Stimulated activated naive CD4-positive, alpha-beta T cell treated with Interleukin-2 at 50 U/mL for 16 hours (primary cell): ENCODE measurements at regions not wholly inside any gene's neighbourhood (a gene's known extent, or its start where the extent isn't known, plus 50 kb on each side); places are given as distances from the start of the nearest gene placed in this dataset.
"Not testable (repeated sequence)": the region's sequence is repeated elsewhere in the genome, so short reads cannot be mapped to it uniquely, and the experiment has no call there.

Source experiments
- DNase-seq: peaks from one replicate; lab custom pipeline; 2025; lab: John Stamatoyannopoulos, UW

GRCh38 chr16:29310852-29311314 is 95.6 kb downstream of the NPIPB11 start:
- DNase-seq = no peak

- not testable (repeated sequence) for DNase-seq
These were observed 96.3 kb downstream of the NPIPB11 start for GRCh38 chr16:29310243-29310642.

GRCh38 chr16:29309601-29310000 is 96.9 kb downstream of the NPIPB11 start:
- not testable (repeated sequence) for DNase-seq

- no peak for DNase-seq
These were observed 97.6 kb downstream of the NPIPB11 start for GRCh38 chr16:29308644-29309546.

- no peak for DNase-seq
These were observed 98.7 kb downstream of the NPIPB11 start for GRCh38 chr16:29307598-29308507.

GRCh38 chr16:29306943-29307597 is 99.4 kb downstream of the NPIPB11 start:
- no peak for DNase-seq

GRCh38 chr16:29306201-29306600 is 100.3 kb downstream of the NPIPB11 start:
- no peak for DNase-seq

GRCh38 chr16:29305018-29305417 is 101.5 kb downstream of the NPIPB11 start:
- not testable (repeated sequence) for DNase-seq

GRCh38 chr16:29304251-29304650 is 102.3 kb downstream of the NPIPB11 start:
- no peak for DNase-seq

- DNase-seq = no peak
These were observed 103.0 kb downstream of the NPIPB11 start for GRCh38 chr16:29303520-29303919.

GRCh38 chr16:29302976-29303375 is 103.5 kb downstream of the NPIPB11 start:
- DNase-seq = no peak

GRCh38 chr16:29302433-29302832 is 104.1 kb downstream of the NPIPB11 start:
- not testable (repeated sequence) for DNase-seq

- not testable (repeated sequence) for DNase-seq
These were observed 104.7 kb downstream of the NPIPB11 start for GRCh38 chr16:29301662-29302285.

GRCh38 chr16:29300541-29301535 is 105.7 kb downstream of the NPIPB11 start:
- not testable (repeated sequence) for DNase-seq

- not testable (repeated sequence) for DNase-seq
These were observed 106.5 kb downstream of the NPIPB11 start for GRCh38 chr16:29300030-29300491.

- not testable (repeated sequence) for DNase-seq
These were observed 107.5 kb downstream of the NPIPB11 start for GRCh38 chr16:29298997-29299396.

GRCh38 chr16:29298307-29298706 is 108.2 kb downstream of the NPIPB11 start:
- not testable (repeated sequence) for DNase-seq

- DNase-seq = not testable (repeated sequence)
These were observed 108.7 kb downstream of the NPIPB11 start for GRCh38 chr16:29297809-29298177.

GRCh38 chr16:29297144-29297808 is 109.2 kb downstream of the NPIPB11 start:
- not testable (repeated sequence) for DNase-seq
